ENCODE measurements at regions not wholly inside any gene's neighbourhood (a gene's known extent, or its start where the extent isn't known, plus 50 kb on each side); places are given as distances from the start of the nearest gene placed in this dataset.
"Not testable (repeated sequence)": the region's sequence is repeated elsewhere in the genome, so short reads cannot be mapped to it uniquely, and the experiment has no call there.

DNA sequence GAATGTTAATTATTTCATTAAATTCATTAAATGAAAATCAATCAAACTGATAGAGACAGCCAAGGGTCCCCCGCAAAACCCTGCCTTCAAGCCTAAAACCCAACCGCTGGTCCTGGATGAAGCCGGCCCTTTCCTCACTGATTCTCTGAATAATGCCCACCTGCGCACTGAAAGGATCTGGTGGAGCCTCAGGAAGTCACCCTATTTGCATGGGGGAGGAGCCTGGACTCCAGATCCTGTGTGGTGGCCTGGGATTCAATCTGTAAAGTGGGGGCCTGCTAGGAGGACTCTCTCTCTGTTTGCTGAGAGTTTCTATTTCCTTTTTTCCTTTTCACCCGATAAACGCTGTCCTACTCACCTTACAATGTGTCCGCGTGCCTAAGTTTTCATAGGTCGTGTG is 97.9 kb upstream of the ADAMTS3 start:
- peaks cover 35% of the 10 kb centered on the region for H3K4me1 ChIP-seq (ENCODE audit: insufficient read depth, low read length)
- H3K9me3 ChIP-seq (ENCODE audit: low read length) = no peaks in the 10 kb centered on the region
- H2AFZ ChIP-seq (ENCODE audit: low read depth, low read length) = no peak overlapping the region

DNA sequence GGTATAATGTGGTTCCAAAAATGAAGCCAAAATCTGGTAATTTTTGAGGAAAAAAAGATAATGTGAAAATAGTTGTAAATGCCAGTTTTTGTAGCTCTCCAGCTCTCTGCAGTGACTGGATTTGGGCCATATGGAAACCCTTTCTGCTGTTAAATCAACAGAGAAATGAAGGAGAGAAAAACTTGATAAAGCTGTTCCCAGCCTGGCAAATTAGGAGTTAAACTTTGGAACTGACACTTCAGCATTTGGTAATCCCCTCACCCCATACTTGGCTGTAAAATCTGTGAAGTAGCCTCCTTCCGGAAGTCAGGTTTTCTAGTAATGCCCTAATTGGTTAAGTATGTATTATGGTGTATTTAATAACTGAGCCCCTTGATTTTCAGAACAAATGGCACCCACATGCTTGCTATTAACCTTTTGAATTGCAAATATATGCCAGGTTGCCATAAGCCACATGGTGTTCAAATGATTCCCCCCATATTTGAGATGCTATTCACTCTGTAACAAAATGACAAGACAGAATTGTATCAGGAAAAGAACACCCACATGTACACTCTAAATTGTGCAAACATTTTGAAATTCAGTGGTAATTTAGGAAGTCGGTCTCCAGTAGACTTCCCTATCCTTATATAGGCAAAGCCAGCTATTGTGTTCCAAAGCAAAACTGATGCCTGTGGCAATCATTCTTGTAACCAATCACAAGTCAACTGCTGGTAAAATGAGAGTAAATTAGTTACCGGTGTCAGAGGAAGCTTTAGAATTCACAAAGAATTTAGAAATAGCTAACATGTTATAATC is 96.3 kb upstream of the ADAMTS3 start:
- H3K4me1 ChIP-seq (ENCODE audit: insufficient read depth, low read length) = peaks cover 45% of the 10 kb centered on the region
- no peaks in the 10 kb centered on the region for H3K9me3 ChIP-seq (ENCODE audit: low read length)
- H3K4me3 ChIP-seq (ENCODE audit: low read length) = no peak overlapping the region
- no peaks in the 10 kb centered on the region for H3K27me3 ChIP-seq (ENCODE audit: insufficient read depth, low read length)
- no peak overlapping the region for H2AFZ ChIP-seq (ENCODE audit: low read depth, low read length)
- H3K36me3 ChIP-seq (ENCODE audit: insufficient read depth, low read length) = no peaks in the 10 kb centered on the region

More for the DNA sequence above, 97.9 kb upstream of the ADAMTS3 start:
- Histone ChIP-seq H3K27me3 (ENCODE audit: insufficient read depth, low read length) (no peaks in the 10 kb centered on the region), H3K36me3 (ENCODE audit: insufficient read depth, low read length) (no peaks in the 10 kb centered on the region), H3K4me3 (ENCODE audit: low read length) (no peak overlapping the region)

DNA sequence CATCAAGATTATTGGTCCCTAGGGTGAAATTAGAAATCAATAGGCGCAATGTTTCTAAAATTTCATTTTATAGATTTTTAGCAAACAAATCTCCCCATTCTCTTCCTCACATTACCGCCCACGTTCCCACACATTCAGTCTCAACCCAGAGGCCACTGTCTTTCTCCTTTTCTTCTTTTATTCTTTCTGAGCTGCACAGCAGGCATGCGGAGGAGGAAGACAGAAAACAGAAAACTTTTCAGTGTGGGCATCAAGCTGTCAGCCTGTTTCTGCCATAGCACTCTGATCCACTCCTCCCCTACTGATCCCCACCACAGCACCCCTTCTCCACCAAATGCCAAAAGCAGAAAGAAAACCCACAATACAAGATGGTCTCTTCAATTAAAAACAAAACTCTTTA is 94.8 kb upstream of the ADAMTS3 start:
- H2AFZ ChIP-seq (ENCODE audit: low read depth, low read length) = no peak overlapping the region
- peaks cover 45% of the 10 kb centered on the region for H3K4me1 ChIP-seq (ENCODE audit: insufficient read depth, low read length)
- H3K9me3 ChIP-seq (ENCODE audit: low read length) = no peaks in the 10 kb centered on the region
- no peak overlapping the region for H3K4me3 ChIP-seq (ENCODE audit: low read length)
- H3K27me3 ChIP-seq (ENCODE audit: insufficient read depth, low read length) = no peaks in the 10 kb centered on the region
- H3K36me3 ChIP-seq (ENCODE audit: insufficient read depth, low read length) = no peaks in the 10 kb centered on the region

DNA sequence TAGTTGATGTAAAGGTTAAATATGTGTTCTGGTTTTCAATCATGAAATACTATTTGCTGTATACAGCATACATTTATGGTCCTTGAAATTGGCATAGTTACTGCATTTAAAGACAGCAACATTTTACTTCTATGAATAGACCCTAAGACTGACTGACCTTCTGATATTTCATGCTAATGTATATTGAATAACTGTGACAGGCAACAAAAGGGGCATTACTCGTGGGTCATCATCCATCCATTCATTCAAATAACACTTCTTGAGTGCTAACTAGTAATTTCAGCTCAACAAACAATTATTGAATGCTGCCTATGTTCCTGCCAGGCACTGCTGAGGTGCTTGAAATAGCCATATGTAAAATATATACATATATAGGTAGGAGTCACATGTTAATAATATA is 92.8 kb upstream of the ADAMTS3 start:
- Histone ChIP-seq H2AFZ (ENCODE audit: low read depth, low read length) (no peak overlapping the region), H3K4me1 (ENCODE audit: insufficient read depth, low read length) (peaks cover 45% of the 10 kb centered on the region), H3K36me3 (ENCODE audit: insufficient read depth, low read length) (no peaks in the 10 kb centered on the region), H3K9me3 (ENCODE audit: low read length) (no peaks in the 10 kb centered on the region), H3K4me3 (ENCODE audit: low read length) (no peak overlapping the region), H3K27me3 (ENCODE audit: insufficient read depth, low read length) (no peaks in the 10 kb centered on the region)

DNA sequence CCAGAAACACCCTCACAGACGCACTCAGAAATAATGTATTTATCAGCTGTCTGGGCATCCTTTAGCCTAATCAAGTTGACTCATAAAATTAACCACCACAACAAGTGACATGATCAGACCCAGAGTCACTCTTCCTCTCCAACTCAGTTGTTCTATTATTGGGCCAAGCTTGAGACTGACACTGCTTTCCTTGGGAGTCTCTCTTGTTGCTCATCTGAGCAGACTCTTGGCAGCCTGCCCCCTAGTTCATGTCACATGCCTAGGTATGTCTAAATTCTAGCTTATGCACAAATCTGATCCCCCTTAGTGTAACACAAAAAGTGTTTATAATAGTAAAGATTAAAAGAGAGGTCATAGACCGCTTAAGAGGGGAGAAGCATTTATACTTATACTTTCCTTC is 72.6 kb upstream of the ADAMTS3 start:
- peaks cover under 1% of the 10 kb centered on the region for H3K9me3 ChIP-seq (ENCODE audit: low read length)
- H3K4me3 ChIP-seq (ENCODE audit: low read length) = no peak overlapping the region
- H3K4me1 ChIP-seq (ENCODE audit: insufficient read depth, low read length) = no peaks in the 10 kb centered on the region
- no peaks in the 10 kb centered on the region for H3K27me3 ChIP-seq (ENCODE audit: insufficient read depth, low read length)
- no peaks in the 10 kb centered on the region for H3K36me3 ChIP-seq (ENCODE audit: insufficient read depth, low read length)
- H2AFZ ChIP-seq (ENCODE audit: low read depth, low read length) = no peak overlapping the region

DNA sequence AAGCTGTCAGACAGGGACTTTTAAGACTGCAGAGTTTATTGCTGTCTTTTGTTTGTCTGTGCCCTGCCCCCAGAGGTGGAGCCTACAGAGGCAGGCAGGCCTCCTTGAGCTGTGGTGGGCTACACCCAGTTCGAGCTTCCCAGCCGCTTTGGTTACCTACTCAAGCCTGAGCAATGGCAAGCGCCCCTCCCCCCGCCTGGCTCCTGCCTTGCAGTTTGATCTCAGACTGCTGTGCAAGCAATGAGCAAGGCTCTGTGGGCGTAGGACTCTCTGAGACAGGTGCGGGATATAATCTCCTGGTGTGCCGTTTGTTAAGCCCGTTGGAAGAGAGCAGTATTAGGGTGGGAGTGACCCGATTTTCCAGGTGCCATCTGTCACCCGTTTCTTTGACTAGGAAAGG is 67.8 kb upstream of the ADAMTS3 start:
- not testable (repeated sequence) for H3K27me3 ChIP-seq (ENCODE audit: insufficient read depth, low read length); H3K4me3 ChIP-seq (ENCODE audit: low read length); H3K36me3 ChIP-seq (ENCODE audit: insufficient read depth, low read length); H2AFZ ChIP-seq (ENCODE audit: low read depth, low read length); H3K4me1 ChIP-seq (ENCODE audit: insufficient read depth, low read length); H3K9me3 ChIP-seq (ENCODE audit: low read length)

DNA sequence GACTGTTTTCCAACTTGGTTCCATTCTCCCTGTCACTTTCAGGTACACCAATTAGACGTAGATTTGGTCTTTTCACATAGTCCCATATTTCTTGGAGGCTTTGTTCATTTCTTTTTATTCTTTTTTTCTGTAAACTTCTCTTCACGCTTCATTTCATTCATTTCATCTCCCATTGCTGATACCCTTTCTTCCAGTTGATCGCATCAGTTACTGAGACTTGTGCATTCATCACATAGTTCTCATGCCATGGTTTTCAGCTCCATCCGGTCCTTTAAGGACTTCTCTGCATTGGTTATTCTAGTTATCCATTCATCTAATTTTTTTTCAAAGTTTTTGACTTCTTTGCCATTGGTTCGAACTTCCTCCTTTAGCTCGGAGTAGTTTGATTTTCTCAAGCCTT is 66.9 kb upstream of the ADAMTS3 start:
- H3K4me3 ChIP-seq (ENCODE audit: low read length); H3K27me3 ChIP-seq (ENCODE audit: insufficient read depth, low read length); H3K9me3 ChIP-seq (ENCODE audit: low read length); H3K36me3 ChIP-seq (ENCODE audit: insufficient read depth, low read length); H3K4me1 ChIP-seq (ENCODE audit: insufficient read depth, low read length); H2AFZ ChIP-seq (ENCODE audit: low read depth, low read length): not testable (repeated sequence)

DNA sequence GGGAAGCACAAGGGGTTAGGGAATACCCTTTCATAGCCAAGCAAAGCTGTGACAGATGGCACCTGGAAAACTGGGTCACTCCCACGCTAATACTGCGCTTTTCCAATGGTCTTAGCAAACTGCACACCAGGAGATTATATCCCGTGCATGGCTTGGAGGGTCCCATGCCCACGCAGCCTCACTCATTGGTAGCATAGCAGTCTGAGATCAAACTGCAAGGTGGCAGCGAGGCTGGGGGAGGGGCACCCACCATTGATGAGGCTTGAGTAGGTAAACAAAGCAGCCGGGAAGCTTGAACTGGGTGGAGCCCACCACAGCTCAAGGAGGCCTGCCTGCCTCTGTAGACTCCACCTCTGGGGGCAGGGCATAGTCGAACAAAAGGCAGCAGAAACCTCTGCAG is 63.2 kb upstream of the ADAMTS3 start:
- not testable (repeated sequence) for H3K4me3 ChIP-seq (ENCODE audit: low read length); H3K36me3 ChIP-seq (ENCODE audit: insufficient read depth, low read length); H3K9me3 ChIP-seq (ENCODE audit: low read length); H3K4me1 ChIP-seq (ENCODE audit: insufficient read depth, low read length); H2AFZ ChIP-seq (ENCODE audit: low read depth, low read length); H3K27me3 ChIP-seq (ENCODE audit: insufficient read depth, low read length)

DNA sequence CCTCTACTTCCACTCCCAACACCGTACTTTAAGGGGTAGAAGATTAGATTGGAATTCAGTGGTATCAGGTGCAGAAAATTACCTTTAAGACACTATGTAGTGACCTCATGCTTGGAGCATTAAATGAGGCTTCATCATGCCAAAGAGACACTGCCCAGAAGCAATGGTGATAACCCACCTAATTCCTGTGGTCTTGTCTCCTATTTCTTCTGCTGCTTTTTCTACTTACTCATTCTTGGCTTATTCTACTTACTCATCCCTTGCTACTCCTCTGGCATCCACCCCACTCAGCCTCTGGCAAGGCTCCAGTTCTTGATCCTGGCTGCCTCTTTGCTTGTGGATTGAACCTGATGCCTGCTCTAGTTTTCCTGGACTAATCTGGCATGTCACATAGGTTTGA is 62.3 kb upstream of the ADAMTS3 start:
- Histone ChIP-seq H3K9me3 (ENCODE audit: low read length) (no peaks in the 10 kb centered on the region), H3K27me3 (ENCODE audit: insufficient read depth, low read length) (no peaks in the 10 kb centered on the region), H3K36me3 (ENCODE audit: insufficient read depth, low read length) (no peaks in the 10 kb centered on the region), H3K4me3 (ENCODE audit: low read length) (no peak overlapping the region), H3K4me1 (ENCODE audit: insufficient read depth, low read length) (no peaks in the 10 kb centered on the region), H2AFZ (ENCODE audit: low read depth, low read length) (no peak overlapping the region)

DNA sequence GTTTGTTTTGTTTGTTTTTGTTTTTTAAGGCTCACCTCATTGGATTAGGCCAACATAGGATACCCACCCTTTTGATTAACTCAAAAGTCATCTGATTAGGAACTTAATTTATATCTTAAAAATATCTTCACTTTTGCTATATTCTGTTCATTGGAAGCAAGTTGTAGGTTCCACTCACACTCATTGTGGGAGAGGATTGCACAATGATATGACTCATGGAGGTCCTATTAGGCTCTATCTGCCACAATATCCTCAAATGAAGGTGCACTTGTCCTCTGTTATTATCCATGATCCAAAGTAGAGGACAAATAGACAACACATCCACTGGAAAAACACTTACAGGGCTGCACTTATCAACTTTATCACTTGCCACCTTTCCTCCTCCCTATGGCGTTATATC is 60.5 kb upstream of the ADAMTS3 start:
- H2AFZ ChIP-seq (ENCODE audit: low read depth, low read length) = no peak overlapping the region
- no peak overlapping the region for H3K4me3 ChIP-seq (ENCODE audit: low read length)
- H3K27me3 ChIP-seq (ENCODE audit: insufficient read depth, low read length) = no peaks in the 10 kb centered on the region
- no peaks in the 10 kb centered on the region for H3K36me3 ChIP-seq (ENCODE audit: insufficient read depth, low read length)
- no peaks in the 10 kb centered on the region for H3K4me1 ChIP-seq (ENCODE audit: insufficient read depth, low read length)
- H3K9me3 ChIP-seq (ENCODE audit: low read length) = no peaks in the 10 kb centered on the region

DNA sequence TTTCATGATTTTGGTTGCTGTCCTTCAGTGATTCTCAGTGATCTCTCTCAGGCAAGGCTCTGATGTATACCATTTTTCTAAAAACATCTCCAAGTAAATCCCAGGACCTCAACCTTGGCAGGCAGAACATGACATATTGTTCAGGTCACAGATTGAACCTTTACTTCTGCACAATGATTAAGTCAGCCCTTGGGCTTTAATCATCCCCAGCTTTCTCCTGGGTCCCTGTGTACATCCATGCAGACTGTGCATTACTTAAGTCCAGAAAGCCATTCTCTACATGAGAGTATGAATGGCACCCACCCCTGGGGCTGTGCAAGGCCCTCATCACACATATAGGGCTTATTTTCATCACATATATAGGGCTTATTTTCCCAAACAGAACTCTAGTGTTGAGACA is 58.7 kb upstream of the ADAMTS3 start:
- Histone ChIP-seq H3K36me3 (ENCODE audit: insufficient read depth, low read length) (no peaks in the 10 kb centered on the region), H3K4me1 (ENCODE audit: insufficient read depth, low read length) (no peaks in the 10 kb centered on the region), H3K27me3 (ENCODE audit: insufficient read depth, low read length) (no peaks in the 10 kb centered on the region), H3K9me3 (ENCODE audit: low read length) (no peaks in the 10 kb centered on the region), H2AFZ (ENCODE audit: low read depth, low read length) (no peak overlapping the region), H3K4me3 (ENCODE audit: low read length) (no peak overlapping the region)
